ENCODE measurements at regions not wholly inside any gene's neighbourhood (a gene's known extent, or its start where the extent isn't known, plus 50 kb on each side); places are given as distances from the start of the nearest gene placed in this dataset.

DNA sequence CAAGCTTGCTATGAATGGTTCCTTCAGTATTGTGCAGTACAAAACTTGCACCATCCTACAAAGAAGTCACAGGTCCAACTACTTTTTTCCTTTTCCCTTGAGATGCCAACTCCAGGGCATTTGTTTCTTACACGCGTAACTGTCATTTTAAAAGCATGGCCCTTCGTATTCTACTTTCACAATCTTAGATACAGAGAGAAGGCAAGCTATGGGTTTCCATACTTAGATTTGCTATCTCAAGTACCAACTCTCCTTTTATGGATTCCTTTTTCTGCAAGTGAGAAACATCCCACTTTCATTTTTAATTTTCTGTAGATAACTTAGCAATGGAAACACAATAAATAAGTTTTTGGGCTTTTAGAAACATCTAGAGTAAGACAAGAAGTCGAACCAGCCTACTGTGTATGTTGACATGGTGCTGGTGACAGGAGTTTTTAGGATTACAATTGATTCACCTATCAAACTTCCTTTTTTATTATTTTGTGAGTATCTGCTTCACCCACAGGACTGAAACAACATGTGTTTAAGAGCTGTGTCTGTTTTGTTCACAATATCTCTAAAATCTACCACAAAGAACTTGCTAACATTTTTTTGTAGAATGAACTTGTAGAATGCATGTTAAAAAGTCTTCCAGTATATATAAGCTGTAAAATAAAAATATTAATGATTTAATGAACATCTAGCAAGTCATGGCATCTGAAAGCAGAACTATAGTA lies 124.1 kb downstream of the FAM174A start:
- H3K27me3 ChIP-seq, result no peaks in the 10 kb centered on the region
- no peak for TF ChIP-seq POLR2A (IDR thresholded peaks at IDR 0.05)
- no peak for TF ChIP-seq EP300 (IDR thresholded peaks at IDR 0.05; ENCODE audit: low read depth)
- TF ChIP-seq, protein P1, sequence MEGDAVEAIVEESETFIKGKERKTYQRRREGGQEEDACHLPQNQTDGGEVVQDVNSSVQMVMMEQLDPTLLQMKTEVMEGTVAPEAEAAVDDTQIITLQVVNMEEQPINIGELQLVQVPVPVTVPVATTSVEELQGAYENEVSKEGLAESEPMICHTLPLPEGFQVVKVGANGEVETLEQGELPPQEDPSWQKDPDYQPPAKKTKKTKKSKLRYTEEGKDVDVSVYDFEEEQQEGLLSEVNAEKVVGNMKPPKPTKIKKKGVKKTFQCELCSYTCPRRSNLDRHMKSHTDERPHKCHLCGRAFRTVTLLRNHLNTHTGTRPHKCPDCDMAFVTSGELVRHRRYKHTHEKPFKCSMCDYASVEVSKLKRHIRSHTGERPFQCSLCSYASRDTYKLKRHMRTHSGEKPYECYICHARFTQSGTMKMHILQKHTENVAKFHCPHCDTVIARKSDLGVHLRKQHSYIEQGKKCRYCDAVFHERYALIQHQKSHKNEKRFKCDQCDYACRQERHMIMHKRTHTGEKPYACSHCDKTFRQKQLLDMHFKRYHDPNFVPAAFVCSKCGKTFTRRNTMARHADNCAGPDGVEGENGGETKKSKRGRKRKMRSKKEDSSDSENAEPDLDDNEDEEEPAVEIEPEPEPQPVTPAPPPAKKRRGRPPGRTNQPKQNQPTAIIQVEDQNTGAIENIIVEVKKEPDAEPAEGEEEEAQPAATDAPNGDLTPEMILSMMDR (IDR thresholded peaks at IDR 0.05), result no peak
- no peak for TF ChIP-seq POLR2AphosphoS5 (IDR thresholded peaks at IDR 0.05)
- 67 to 91% methylated on average over 1 to 4 of the region's 4 CpGs for WGBS, 2 donors (ENCODE audit: low coverage in 1 of 2)
- no peak for DNase-seq
- in situ Hi-C loops (cut with MboI; ENCODE audit: low pct_ligation_motif_present in 1 of 4, low pct_unique_long_range_greater_than_20kb in 1 of 4, low sequenced_read_pairs in 3 of 4), result no loop called here
- H3K27ac ChIP-seq, result no peak overlapping the region
- H3K4me3 ChIP-seq, result no peak overlapping the region
- intact Hi-C loops (cut with DNase I; ENCODE audit: low total_unique reads), result no loop called here
- H3K36me3 ChIP-seq, result no peaks in the 10 kb centered on the region
- H3K9me3 ChIP-seq, result no peaks in the 10 kb centered on the region
- no peaks in the 10 kb centered on the region for H3K4me1 ChIP-seq

DNA sequence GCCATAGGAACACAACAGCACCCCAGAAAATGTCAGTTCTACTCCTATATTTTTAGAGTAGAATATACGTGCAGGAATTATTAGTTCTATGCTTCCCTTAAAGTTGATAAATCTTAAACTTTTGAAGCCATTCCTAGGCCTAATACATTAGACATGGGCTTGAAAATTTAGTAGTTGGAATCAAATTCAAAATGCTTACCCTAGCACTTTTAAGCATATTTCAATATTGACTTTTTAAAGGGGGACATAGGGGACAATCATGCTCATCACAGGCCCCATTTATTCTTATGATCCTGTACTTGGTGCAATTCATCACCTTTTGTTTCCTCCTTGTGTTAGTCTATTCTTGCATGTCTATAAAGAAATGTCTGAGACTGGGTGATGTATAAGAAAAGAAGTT lies 129.0 kb downstream of the FAM174A start:
- H3K27ac ChIP-seq, result no peak overlapping the region
- 85 to 93% methylated on average over 1 of the region's 1 CpG for WGBS, 2 donors (ENCODE audit: low coverage in 1 of 2)
- H3K9me3 ChIP-seq, result no peaks in the 10 kb centered on the region
- H3K27me3 ChIP-seq, result no peaks in the 10 kb centered on the region
- intact Hi-C loops (cut with DNase I; ENCODE audit: low total_unique reads), result no loop called here
- no peak overlapping the region for H3K4me3 ChIP-seq
- in situ Hi-C loops (cut with MboI; ENCODE audit: low pct_ligation_motif_present in 1 of 4, low pct_unique_long_range_greater_than_20kb in 1 of 4, low sequenced_read_pairs in 3 of 4), result no loop called here
- no peaks in the 10 kb centered on the region for H3K4me1 ChIP-seq
- DNase-seq, result no peak
- no peak for TF ChIP-seq EP300 (IDR thresholded peaks at IDR 0.05; ENCODE audit: low read depth)
- no peak for TF ChIP-seq POLR2AphosphoS5 (IDR thresholded peaks at IDR 0.05)
- no peak for TF ChIP-seq POLR2A (IDR thresholded peaks at IDR 0.05)
- TF ChIP-seq, protein P1 (IDR thresholded peaks at IDR 0.05), result no peak
- H3K36me3 ChIP-seq, result no peaks in the 10 kb centered on the region

DNA sequence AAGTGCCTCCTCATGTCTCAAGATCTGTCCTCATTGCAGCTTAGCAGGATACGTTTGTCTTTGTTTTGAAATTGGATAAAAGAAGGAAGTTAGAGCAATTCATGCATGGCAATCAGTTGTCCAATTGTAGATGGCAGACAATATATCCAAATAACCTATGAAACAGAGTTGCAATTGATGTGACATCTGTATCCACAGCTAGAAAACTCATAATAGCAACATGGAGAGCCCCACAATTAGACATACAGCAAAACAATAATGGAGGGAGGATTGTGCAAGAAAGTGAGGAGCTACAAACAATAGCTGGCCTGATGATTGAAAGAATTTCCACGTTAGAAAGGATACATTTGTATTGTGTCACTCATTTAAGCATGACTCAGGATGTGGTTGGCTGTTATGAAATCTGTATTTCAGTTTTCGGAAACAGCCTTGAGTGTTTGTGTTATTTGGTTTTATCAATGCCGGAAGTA lies 132.0 kb downstream of the FAM174A start:
- Histone ChIP-seq H3K4me3 (no peak overlapping the region), H3K27ac (peak overlapping the region in 1 of 4 donors; percentile 25), H3K27me3 (no peaks in the 10 kb centered on the region), H3K4me1 (no peaks in the 10 kb centered on the region), H3K36me3 (no peaks in the 10 kb centered on the region), H3K9me3 (no peaks in the 10 kb centered on the region)
- 43 to 60% methylated on average over 4 of the region's 4 CpGs for WGBS, 2 donors (ENCODE audit: low coverage in 1 of 2)
- DNase-seq, result no peak
- intact Hi-C loops (cut with DNase I; ENCODE audit: low total_unique reads) (no loop called here), in situ Hi-C loops (cut with MboI; ENCODE audit: low pct_ligation_motif_present in 1 of 4, low pct_unique_long_range_greater_than_20kb in 1 of 4, low sequenced_read_pairs in 3 of 4) (no loop called here)
- TF ChIP-seq, protein P1 (IDR thresholded peaks at IDR 0.05), result no peak
- TF ChIP-seq POLR2A (IDR thresholded peaks at IDR 0.05) (no peak), EP300 (IDR thresholded peaks at IDR 0.05; ENCODE audit: low read depth) (no peak), POLR2AphosphoS5 (IDR thresholded peaks at IDR 0.05) (no peak)

DNA sequence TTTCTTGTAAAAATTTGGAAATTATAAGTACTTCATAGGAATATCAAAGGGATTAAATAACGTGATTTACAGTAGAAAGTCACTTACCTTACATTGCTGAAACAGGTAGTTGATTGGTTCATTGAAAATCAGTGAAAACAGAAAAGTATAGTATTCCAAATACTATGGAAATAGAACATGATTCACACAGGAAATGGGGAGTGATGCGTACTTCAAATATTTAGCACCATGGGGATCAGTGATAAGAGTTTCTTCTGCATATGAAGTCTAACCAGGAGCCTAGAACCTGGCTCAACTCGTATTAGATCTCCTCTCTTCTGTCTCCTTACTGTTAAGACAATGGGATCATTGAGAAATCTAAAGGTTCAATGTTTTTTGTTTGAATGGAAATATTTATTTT lies 133.3 kb downstream of the FAM174A start:
- TF ChIP-seq, protein P1 (IDR thresholded peaks at IDR 0.05), result no peak
- TF ChIP-seq EP300 (IDR thresholded peaks at IDR 0.05; ENCODE audit: low read depth), result no peak
- no peak for TF ChIP-seq POLR2AphosphoS5 (IDR thresholded peaks at IDR 0.05)
- TF ChIP-seq POLR2A (IDR thresholded peaks at IDR 0.05), result no peak
- WGBS, 2 donors (ENCODE audit: low coverage in 1 of 2), result 63 to 78% methylated on average over 3 of the region's 3 CpGs
- Histone ChIP-seq H3K9me3 (no peaks in the 10 kb centered on the region), H3K4me1 (no peaks in the 10 kb centered on the region), H3K27ac (no peak overlapping the region), H3K4me3 (no peak overlapping the region), H3K36me3 (no peaks in the 10 kb centered on the region), H3K27me3 (no peaks in the 10 kb centered on the region)
- DNase-seq, result no peak
- intact Hi-C loops (cut with DNase I; ENCODE audit: low total_unique reads) (no loop called here), in situ Hi-C loops (cut with MboI; ENCODE audit: low pct_ligation_motif_present in 1 of 4, low pct_unique_long_range_greater_than_20kb in 1 of 4, low sequenced_read_pairs in 3 of 4) (no loop called here)
